ENCODE measurements at regions not wholly inside any gene's neighbourhood (a gene's known extent, or its start where the extent isn't known, plus 50 kb on each side); places are given as distances from the start of the nearest gene placed in this dataset.

- TF ChIP-seq ZBTB26 (CRISPR knock-in tag; IDR thresholded peaks at IDR 0.05; ENCODE audit: borderline replicate concordance) (peak; percentile 47; the same call in 1 of the 2 replicates), ETV5 (CRISPR knock-in tag; IDR thresholded peaks at IDR 0.05; ENCODE audit: borderline replicate concordance) (peak; percentile 73; the same call in 1 of the 2 replicates), ZNF20 (CRISPR knock-in tag; IDR thresholded peaks at IDR 0.05) (no peak), CREB1 (IDR thresholded peaks at IDR 0.05) (no peak), CREB1 (CRISPR knock-in tag; IDR thresholded peaks at IDR 0.05) (no peak), AHDC1 (CRISPR knock-in tag; IDR thresholded peaks at IDR 0.05; ENCODE audit: borderline replicate concordance) (no peak), IKZF4 (CRISPR knock-in tag; IDR thresholded peaks at IDR 0.05; ENCODE audit: borderline replicate concordance, low read depth, not compliant biosample characterization) (no peak), SKIL (CRISPR knock-in tag; IDR thresholded peaks at IDR 0.05; ENCODE audit: borderline replicate concordance) (no peak), MAF1 (CRISPR knock-in tag; IDR thresholded peaks at IDR 0.05; ENCODE audit: borderline replicate concordance) (no peak), MTA3 (CRISPR knock-in tag; IDR thresholded peaks at IDR 0.05) (no peak), RCOR2 (CRISPR knock-in tag; IDR thresholded peaks at IDR 0.05) (peak; percentile 36; the same call in 1 of the 2 replicates), SRSF4 (IDR thresholded peaks at IDR 0.05; ENCODE audit: low read depth, low read length, poor library complexity, severe bottlenecking) (no peak), FOXO4 (CRISPR knock-in tag; conservative IDR thresholded peaks at IDR 0.05) (no peak), CBFB (CRISPR knock-in tag; IDR thresholded peaks at IDR 0.05) (no peak), RFX3 (CRISPR knock-in tag; IDR thresholded peaks at IDR 0.05) (no peak), ZSCAN12 (CRISPR knock-in tag; IDR thresholded peaks at IDR 0.05) (no peak), GABPB1 (CRISPR knock-in tag; IDR thresholded peaks at IDR 0.05) (no peak), MYNN (CRISPR knock-in tag; IDR thresholded peaks at IDR 0.05; ENCODE audit: low read depth) (no peak)
- TF ChIP-seq, protein P1, sequence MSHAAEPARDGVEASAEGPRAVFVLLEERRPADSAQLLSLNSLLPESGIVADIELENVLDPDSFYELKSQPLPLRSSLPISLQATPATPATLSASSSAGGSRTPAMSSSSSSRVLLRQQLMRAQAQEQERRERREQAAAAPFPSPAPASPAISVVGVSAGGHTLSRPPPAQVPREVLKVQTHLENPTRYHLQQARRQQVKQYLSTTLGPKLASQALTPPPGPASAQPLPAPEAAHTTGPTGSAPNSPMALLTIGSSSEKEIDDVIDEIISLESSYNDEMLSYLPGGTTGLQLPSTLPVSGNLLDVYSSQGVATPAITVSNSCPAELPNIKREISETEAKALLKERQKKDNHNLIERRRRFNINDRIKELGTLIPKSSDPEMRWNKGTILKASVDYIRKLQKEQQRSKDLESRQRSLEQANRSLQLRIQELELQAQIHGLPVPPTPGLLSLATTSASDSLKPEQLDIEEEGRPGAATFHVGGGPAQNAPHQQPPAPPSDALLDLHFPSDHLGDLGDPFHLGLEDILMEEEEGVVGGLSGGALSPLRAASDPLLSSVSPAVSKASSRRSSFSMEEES (CRISPR knock-in tag; IDR thresholded peaks at IDR 0.05): no peak
Measured at GRCh38 chr12:75666939-75667334, 155.5 kb upstream of the KRR1 start (continued).
